ENCODE measurements at regions not wholly inside any gene's neighbourhood (a gene's known extent, or its start where the extent isn't known, plus 50 kb on each side); places are given as distances from the start of the nearest gene placed in this dataset.

- no peak overlapping the region for H3K27ac ChIP-seq (ENCODE audit: low read length)
- H3K4me2 ChIP-seq (ENCODE audit: low read length) = no peak overlapping the region
- no peaks in the 10 kb centered on the region for H3K36me3 ChIP-seq (replicated peaks; ENCODE audit: low read depth, low read length)
- TF ChIP-seq EZH2phosphoT487 (IDR thresholded peaks at IDR 0.05; ENCODE audit: low read depth) (no peak), CTCF (IDR thresholded peaks at IDR 0.05; ENCODE audit: low read depth, low read length) (no peak)
- peaks cover 16% of the 10 kb centered on the region for H3K4me1 ChIP-seq (ENCODE audit: low read length)
- no peaks in the 10 kb centered on the region for H3K79me2 ChIP-seq (ENCODE audit: low read length)
- no peak overlapping the region for H3K9ac ChIP-seq (ENCODE audit: low read length)
- H4K20me1 ChIP-seq (ENCODE audit: insufficient read depth, low read length) = peaks cover 4% of the 10 kb centered on the region; the same call in 1 of the 2 replicates
- H3K4me3 ChIP-seq (ENCODE audit: low read length) = no peak overlapping the region
- H3K27me3 ChIP-seq (ENCODE audit: low read depth, low read length) = 0 out of 2 replicates have a peak, but pooled peaks cover 8% of the 10 kb centered on the region
- no peaks in the 10 kb centered on the region for H3K9me3 ChIP-seq (ENCODE audit: insufficient read depth, low read length)
- H2AFZ ChIP-seq (ENCODE audit: low read depth, low read length) = no peak overlapping the region
These were observed 380.1 kb downstream of the OMA1 start for GRCh38 chr1:58166417-58166816.

GRCh38 chr1:58165073-58165472 lies 381.5 kb downstream of the OMA1 start:
- TF ChIP-seq EZH2phosphoT487 (IDR thresholded peaks at IDR 0.05; ENCODE audit: low read depth) = no peak
- TF ChIP-seq CTCF (IDR thresholded peaks at IDR 0.05; ENCODE audit: low read depth, low read length) = no peak
- H3K4me2 ChIP-seq (ENCODE audit: low read length) = peak overlapping the region; percentile 40
- H3K36me3 ChIP-seq (replicated peaks; ENCODE audit: low read depth, low read length) = no peaks in the 10 kb centered on the region
- H3K4me3 ChIP-seq (ENCODE audit: low read length) = no peak overlapping the region
- H3K27ac ChIP-seq (ENCODE audit: low read length) = no peak overlapping the region
- no peak overlapping the region for H3K9ac ChIP-seq (ENCODE audit: low read length)
- H3K4me1 ChIP-seq (ENCODE audit: low read length) = peaks cover 16% of the 10 kb centered on the region
- H3K79me2 ChIP-seq (ENCODE audit: low read length) = no peaks in the 10 kb centered on the region
- no peak overlapping the region for H2AFZ ChIP-seq (ENCODE audit: low read depth, low read length)
- H4K20me1 ChIP-seq (ENCODE audit: insufficient read depth, low read length) = peaks cover 4% of the 10 kb centered on the region; the same call in 1 of the 2 replicates
- H3K27me3 ChIP-seq (ENCODE audit: low read depth, low read length) = 0 out of 2 replicates have a peak, but pooled peaks cover 8% of the 10 kb centered on the region
- H3K9me3 ChIP-seq (ENCODE audit: insufficient read depth, low read length) = no peaks in the 10 kb centered on the region

GRCh38 chr1:58162952-58163550 lies 383.5 kb downstream of the OMA1 start:
- TF ChIP-seq CTCF (IDR thresholded peaks at IDR 0.05; ENCODE audit: low read depth, low read length) (peak; percentile 67), EZH2phosphoT487 (IDR thresholded peaks at IDR 0.05; ENCODE audit: low read depth) (no peak)
- H3K9me3 ChIP-seq (ENCODE audit: insufficient read depth, low read length) = no peaks in the 10 kb centered on the region
- H3K27me3 ChIP-seq (ENCODE audit: low read depth, low read length) = 0 out of 2 replicates have a peak, but pooled peaks cover 8% of the 10 kb centered on the region
- no peaks in the 10 kb centered on the region for H3K79me2 ChIP-seq (ENCODE audit: low read length)
- no peak overlapping the region for H2AFZ ChIP-seq (ENCODE audit: low read depth, low read length)
- peaks cover 35% of the 10 kb centered on the region for H3K4me1 ChIP-seq (ENCODE audit: low read length)
- H3K4me2 ChIP-seq (ENCODE audit: low read length) = no peak overlapping the region
- H3K36me3 ChIP-seq (replicated peaks; ENCODE audit: low read depth, low read length) = no peaks in the 10 kb centered on the region
- no peak overlapping the region for H3K27ac ChIP-seq (ENCODE audit: low read length)
- H3K4me3 ChIP-seq (ENCODE audit: low read length) = no peak overlapping the region
- H3K9ac ChIP-seq (ENCODE audit: low read length) = no peak overlapping the region
- peaks cover 4% of the 10 kb centered on the region; the same call in 1 of the 2 replicates for H4K20me1 ChIP-seq (ENCODE audit: insufficient read depth, low read length)

- no peak overlapping the region for H3K9ac ChIP-seq (ENCODE audit: low read length)
- H4K20me1 ChIP-seq (ENCODE audit: insufficient read depth, low read length) = no peaks in the 10 kb centered on the region
These were observed 387.1 kb downstream of the OMA1 start for GRCh38 chr1:58159434-58159830.

More at GRCh38 chr1:58159434-58159830, 387.1 kb downstream of the OMA1 start:
- TF ChIP-seq CTCF (IDR thresholded peaks at IDR 0.05; ENCODE audit: low read depth, low read length) = no peak
- Histone ChIP-seq H3K4me2 (ENCODE audit: low read length) (peak overlapping the region; percentile 9; the same call in 1 of the 2 replicates), H3K4me1 (ENCODE audit: low read length) (peaks cover 50% of the 10 kb centered on the region), H2AFZ (ENCODE audit: low read depth, low read length) (no peak overlapping the region), H3K9me3 (ENCODE audit: insufficient read depth, low read length) (no peaks in the 10 kb centered on the region), H3K79me2 (ENCODE audit: low read length) (no peaks in the 10 kb centered on the region), H3K4me3 (ENCODE audit: low read length) (no peak overlapping the region), H3K36me3 (replicated peaks; ENCODE audit: low read depth, low read length) (no peaks in the 10 kb centered on the region), H3K27ac (ENCODE audit: low read length) (no peak overlapping the region), H3K27me3 (ENCODE audit: low read depth, low read length) (0 out of 2 replicates have a peak, but pooled peaks cover 8% of the 10 kb centered on the region)
